ENCODE measurements at regions not wholly inside any gene's neighbourhood (a gene's known extent, or its start where the extent isn't known, plus 50 kb on each side); places are given as distances from the start of the nearest gene placed in this dataset.

GRCh38 chr2:16548036-16548435, 117.6 kb downstream of the CYRIA start:
- TF ChIP-seq, protein P1, sequence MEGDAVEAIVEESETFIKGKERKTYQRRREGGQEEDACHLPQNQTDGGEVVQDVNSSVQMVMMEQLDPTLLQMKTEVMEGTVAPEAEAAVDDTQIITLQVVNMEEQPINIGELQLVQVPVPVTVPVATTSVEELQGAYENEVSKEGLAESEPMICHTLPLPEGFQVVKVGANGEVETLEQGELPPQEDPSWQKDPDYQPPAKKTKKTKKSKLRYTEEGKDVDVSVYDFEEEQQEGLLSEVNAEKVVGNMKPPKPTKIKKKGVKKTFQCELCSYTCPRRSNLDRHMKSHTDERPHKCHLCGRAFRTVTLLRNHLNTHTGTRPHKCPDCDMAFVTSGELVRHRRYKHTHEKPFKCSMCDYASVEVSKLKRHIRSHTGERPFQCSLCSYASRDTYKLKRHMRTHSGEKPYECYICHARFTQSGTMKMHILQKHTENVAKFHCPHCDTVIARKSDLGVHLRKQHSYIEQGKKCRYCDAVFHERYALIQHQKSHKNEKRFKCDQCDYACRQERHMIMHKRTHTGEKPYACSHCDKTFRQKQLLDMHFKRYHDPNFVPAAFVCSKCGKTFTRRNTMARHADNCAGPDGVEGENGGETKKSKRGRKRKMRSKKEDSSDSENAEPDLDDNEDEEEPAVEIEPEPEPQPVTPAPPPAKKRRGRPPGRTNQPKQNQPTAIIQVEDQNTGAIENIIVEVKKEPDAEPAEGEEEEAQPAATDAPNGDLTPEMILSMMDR (IDR thresholded peaks at IDR 0.05; ENCODE audit: low read depth, low read length, missing input control) = no peak
- TF ChIP-seq REST (IDR thresholded peaks at IDR 0.05) = no peak
- TF ChIP-seq YY1 (IDR thresholded peaks at IDR 0.05) = no peak
- TF ChIP-seq RAD21 (IDR thresholded peaks at IDR 0.05) = no peak
- TF ChIP-seq TAF1 (conservative IDR thresholded peaks at IDR 0.05) = no peak
- no peak for TF ChIP-seq RXRA (IDR thresholded peaks at IDR 0.05)
- no peak for TF ChIP-seq EGR1 (IDR thresholded peaks at IDR 0.05; ENCODE audit: low read depth in 2 of 2)
